Kidney (tissue), 13 donors: ENCODE measurements at regions not wholly inside any gene's neighbourhood (a gene's known extent, or its start where the extent isn't known, plus 50 kb on each side); places are given as distances from the start of the nearest gene placed in this dataset.

Experiments used
- DNase-seq, 5 donors: peaks; one replicate each; pipeline ENCODE4 v3.0.0-alpha.2; 2013 to 2020
- FAIRE-seq: peaks from 2 replicates; lab custom pipeline; 2012; peaks lifted over from hg19 to GRCh38; lab: Jason Lieb, UNC
- H3K27ac ChIP-seq, 2 donors: one replicate each; pipeline ENCODE4 v1.7.0; 2013; ENCODE audit warnings: low read depth in 2 of 2, low read length in 2 of 2, inconsistent platforms in 1 of 2
- H3K27me3 ChIP-seq: one replicate; pipeline ENCODE4 v1.7.1; 2013; ENCODE audit warnings: low read length, inconsistent platforms; ENCODE audit not compliant: control insufficient read depth, insufficient read depth
- H3K36me3 ChIP-seq, 3 donors: one replicate each; pipeline versions ENCODE4 v1.7.0 to v1.7.1; 2013; ENCODE audit warnings: low read length in 3 of 3, control low read depth in 1 of 3, inconsistent platforms in 1 of 3; ENCODE audit not compliant: insufficient read depth in 3 of 3, control insufficient read depth in 2 of 3
- H3K4me1 ChIP-seq, 3 donors: one replicate each; pipeline versions ENCODE4 v1.7.0 to v1.7.1; 2013; ENCODE audit warnings: low read length in 3 of 3, inconsistent platforms in 1 of 3, low read depth in 1 of 3; ENCODE audit not compliant: control insufficient read depth in 2 of 3, insufficient read depth in 2 of 3
- H3K4me3 ChIP-seq, 3 donors: one replicate each; pipeline versions ENCODE4 v1.7.0 to v1.8.1; 2013; ENCODE audit warnings: low read length in 3 of 3, control low read depth in 1 of 3, inconsistent platforms in 1 of 3
- H3K9ac ChIP-seq, 3 donors: one replicate each; pipeline versions ENCODE4 v1.7.0 to v1.7.1; 2013; ENCODE audit warnings: low read length in 3 of 3, control low read depth in 1 of 3, inconsistent platforms in 1 of 3
- H3K9me3 ChIP-seq, 3 donors: one replicate each; pipeline versions ENCODE4 v1.7.0 to v1.7.1; 2013; ENCODE audit warnings: low read length in 3 of 3, control low read depth in 1 of 3, inconsistent platforms in 1 of 3; ENCODE audit not compliant: control insufficient read depth in 2 of 3, insufficient read depth in 1 of 3
- intact Hi-C: fragments of 100-400 bp; cut with DNase I; formaldehyde crosslinking; loops from one replicate; pipeline ENCODE4 v1.11.1; 2022
- TF ChIP-seq, protein P1 (sequence below): IDR thresholded peaks from 3 replicates; pipeline ENCODE4 v1.5.1; 2012; ENCODE audit warnings: mild to moderate bottlenecking, moderate library complexity, borderline replicate concordance; ENCODE audit not compliant: insufficient read depth; ENCODE audit errors: extremely low read depth
- donor health status: control.
- donor health status: control.
- donor health status: control.
- donor health status: control.
- donor health status: control.
- donor health status: DM: yes; HTN: yes; CAD: no.
- donor health status: Normal renal cell carcinoma (clear cell type).

- Histone ChIP-seq H3K9me3 (no peaks in the 10 kb centered on the region), H3K36me3 (no peaks in the 10 kb centered on the region), H3K27me3 (no peaks in the 10 kb centered on the region), H3K4me1 (no peaks in the 10 kb centered on the region), H3K27ac (no peak overlapping the region), H3K4me3 (no peak overlapping the region), H3K9ac (no peak overlapping the region)
- intact Hi-C loops, result no loop called here
- DNase-seq (no peak), FAIRE-seq (no peak)
- TF ChIP-seq, protein P1, sequence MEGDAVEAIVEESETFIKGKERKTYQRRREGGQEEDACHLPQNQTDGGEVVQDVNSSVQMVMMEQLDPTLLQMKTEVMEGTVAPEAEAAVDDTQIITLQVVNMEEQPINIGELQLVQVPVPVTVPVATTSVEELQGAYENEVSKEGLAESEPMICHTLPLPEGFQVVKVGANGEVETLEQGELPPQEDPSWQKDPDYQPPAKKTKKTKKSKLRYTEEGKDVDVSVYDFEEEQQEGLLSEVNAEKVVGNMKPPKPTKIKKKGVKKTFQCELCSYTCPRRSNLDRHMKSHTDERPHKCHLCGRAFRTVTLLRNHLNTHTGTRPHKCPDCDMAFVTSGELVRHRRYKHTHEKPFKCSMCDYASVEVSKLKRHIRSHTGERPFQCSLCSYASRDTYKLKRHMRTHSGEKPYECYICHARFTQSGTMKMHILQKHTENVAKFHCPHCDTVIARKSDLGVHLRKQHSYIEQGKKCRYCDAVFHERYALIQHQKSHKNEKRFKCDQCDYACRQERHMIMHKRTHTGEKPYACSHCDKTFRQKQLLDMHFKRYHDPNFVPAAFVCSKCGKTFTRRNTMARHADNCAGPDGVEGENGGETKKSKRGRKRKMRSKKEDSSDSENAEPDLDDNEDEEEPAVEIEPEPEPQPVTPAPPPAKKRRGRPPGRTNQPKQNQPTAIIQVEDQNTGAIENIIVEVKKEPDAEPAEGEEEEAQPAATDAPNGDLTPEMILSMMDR, result no peak
Observed at GRCh38 chr3:18761530-18761929, 336.4 kb upstream of the SATB1 start.

- DNase-seq, result peak in 3 of 5 donors; percentile 15 to 90 (median 89)
- H3K4me3 ChIP-seq, result no peak overlapping the region
- TF ChIP-seq, protein P1, result peak; percentile 35
- no peaks in the 10 kb centered on the region for H3K9me3 ChIP-seq
- H3K27ac ChIP-seq, result no peak overlapping the region
- no peaks in the 10 kb centered on the region for H3K27me3 ChIP-seq
- no peaks in the 10 kb centered on the region for H3K36me3 ChIP-seq
- intact Hi-C loops, result no loop called here
- FAIRE-seq, result peak; percentile 13
- no peaks in the 10 kb centered on the region for H3K4me1 ChIP-seq
- H3K9ac ChIP-seq, result no peak overlapping the region
Observed at GRCh38 chr3:18758047-18758704, 333.0 kb upstream of the SATB1 start.

GRCh38 chr3:18757476-18757875, 332.3 kb upstream of the SATB1 start:
- Histone ChIP-seq H3K9me3 (no peaks in the 10 kb centered on the region), H3K4me1 (no peaks in the 10 kb centered on the region), H3K27ac (no peak overlapping the region), H3K36me3 (no peaks in the 10 kb centered on the region), H3K9ac (no peak overlapping the region), H3K4me3 (no peak overlapping the region), H3K27me3 (no peaks in the 10 kb centered on the region)
- intact Hi-C loops, result no loop called here
- FAIRE-seq (no peak), DNase-seq (no peak)
- TF ChIP-seq, protein P1, result no peak
